A549 (cell line): ENCODE measurements at regions not wholly inside any gene's neighbourhood (a gene's known extent, or its start where the extent isn't known, plus 50 kb on each side); places are given as distances from the start of the nearest gene placed in this dataset.

Experiments
- ATAC-seq, 2 experiments: fragments of 200-7000 bp in 1 of 2; fragments of >200 bp in 1 of 2; cut with Nextera tagmentation in 1 of 2; cut with Tn5 transposase in 1 of 2; 3 replicates each; pipeline versions ENCODE4 v1.8.0 to v1.9.1; 2018 to 2020; ENCODE audit warnings: mild to moderate bottlenecking in 1 of 2, moderate library complexity in 1 of 2
- CTCF ChIA-PET: fragments of 300-600 bp; sonication (Branson Sonifier 250); formaldehyde crosslinking; extraction: SDS; loops from one replicate; lab custom pipeline; 2021; ENCODE audit warnings: antibody characterized with exemption, inconsistent platforms; lab: Yijun Ruan, JAX
- POLR2A ChIA-PET: fragments of 350-600 bp; formaldehyde crosslinking; extraction: SDS; loops from one replicate; lab custom pipeline; 2021; ENCODE audit warnings: antibody characterized with exemption, inconsistent platforms; lab: Yijun Ruan, JAX
- DNase-seq, 2 experiments: peaks; one replicate each; pipeline versions ENCODE4 v3.0.0 to v3.0.0-alpha.2; 2011 to 2016; ENCODE audit warnings: low read depth in 1 of 2, low spot score in 1 of 2
- FAIRE-seq: peaks from 2 replicates; lab custom pipeline; 2011; peaks lifted over from hg19 to GRCh38; lab: Jason Lieb, UNC
- H3K27ac ChIP-seq, 2 experiments: fragments of >200 bp; sonication (Bioruptor Twin); formaldehyde crosslinking; 3 replicates each; pipeline ENCODE4 v1.5.1; 2016 to 2017
- H3K4me1 ChIP-seq: fragments of >200 bp; sonication (Bioruptor Twin); formaldehyde crosslinking; 3 replicates; pipeline ENCODE4 v1.6.1; 2016
- H3K4me2 ChIP-seq: fragments of >200 bp; sonication (Bioruptor Twin); formaldehyde crosslinking; 3 replicates; pipeline ENCODE4 v1.6.1; 2016
- H3K4me3 ChIP-seq: fragments of >200 bp; sonication (Bioruptor Twin); formaldehyde crosslinking; 3 replicates; pipeline ENCODE4 v1.5.1; 2016
- H3K9me3 ChIP-seq: fragments of >200 bp; sonication (Bioruptor Twin); formaldehyde crosslinking; 3 replicates; pipeline ENCODE4 v1.6.1; 2016
- CBX8 ChIP-seq: fragments of 200-600 bp; sonication (generic); IDR thresholded peaks from 2 replicates; pipeline ENCODE4 v1.6.1; 2016
- CEBPB ChIP-seq, 2 experiments: fragments of >200 bp in 1 of 2; sonication (Bioruptor Twin) in 1 of 2; formaldehyde crosslinking in 1 of 2; IDR thresholded peaks; 2 replicates each; pipeline ENCODE4 v1.6.1; 2012 to 2016
- CHD2 ChIP-seq: fragments of 150-350 bp; IDR thresholded peaks from 2 replicates; pipeline ENCODE4 v1.6.1; 2014; ENCODE audit warnings: low read length; ENCODE audit not compliant: partially characterized antibody
- CHD4 ChIP-seq: fragments of 200-600 bp; sonication (generic); IDR thresholded peaks from 2 replicates; pipeline ENCODE4 v1.6.1; 2016; ENCODE audit warnings: antibody characterized with exemption, mild to moderate bottlenecking, borderline replicate concordance
- EHF ChIP-seq: fragments of 250-450 bp; sonication (Bioruptor Pico); IDR thresholded peaks from 2 replicates; pipeline ENCODE4 v1.5.0; 2020; ENCODE audit warnings: mild to moderate bottlenecking
- EP300 ChIP-seq, 2 experiments: fragments of >200 bp; sonication (Bioruptor Twin); formaldehyde crosslinking; IDR thresholded peaks; 2 replicates in 1 of 2; 3 replicates in 1 of 2; pipeline ENCODE4 v1.6.1; 2016 to 2017
- GATA3 ChIP-seq: IDR thresholded peaks from 2 replicates; pipeline ENCODE4 v1.6.1; 2012; ENCODE audit warnings: borderline replicate concordance
- HEYL ChIP-seq: fragments of 250-450 bp; sonication (Bioruptor Pico); IDR thresholded peaks from 2 replicates; pipeline ENCODE4 v1.8.0; 2021; ENCODE audit warnings: mild to moderate bottlenecking, moderate library complexity
- HOXA7 ChIP-seq: fragments of 250-450 bp; sonication (Bioruptor Pico); IDR thresholded peaks from 2 replicates; pipeline ENCODE4 v1.5.0; 2020; ENCODE audit warnings: mild to moderate bottlenecking, moderate library complexity
- JUN ChIP-seq, 2 experiments: fragments of >200 bp; sonication (Bioruptor Twin); formaldehyde crosslinking; IDR thresholded peaks; 2 replicates in 1 of 2; 3 replicates in 1 of 2; pipeline ENCODE4 v1.6.1; 2016 to 2017
- JUNB ChIP-seq: fragments of >200 bp; sonication (Bioruptor Twin); formaldehyde crosslinking; IDR thresholded peaks from 2 replicates; pipeline ENCODE4 v1.6.1; 2016
- KDM5A ChIP-seq: fragments of 200-600 bp; sonication (generic); IDR thresholded peaks from 2 replicates; pipeline ENCODE4 v1.6.1; 2016; ENCODE audit warnings: antibody characterized with exemption, mild to moderate bottlenecking
- MAZ ChIP-seq: fragments of 150-350 bp; IDR thresholded peaks from 2 replicates; pipeline ENCODE4 v1.6.1; 2014; ENCODE audit warnings: antibody characterized with exemption, low read depth, low read length, borderline replicate concordance
- NFE2L2 ChIP-seq: fragments of 150-350 bp; conservative IDR thresholded peaks from 2 replicates; pipeline ENCODE4 v1.6.1; 2014; ENCODE audit warnings: low read length
- NPAS2 ChIP-seq: fragments of 250-450 bp; sonication (Bioruptor Pico); IDR thresholded peaks from 2 replicates; pipeline ENCODE4 v1.8.0; 2022; ENCODE audit warnings: mild to moderate bottlenecking, moderate library complexity, borderline replicate concordance
- RCOR1 ChIP-seq: fragments of 150-350 bp; IDR thresholded peaks from 2 replicates; pipeline ENCODE4 v1.6.1; 2014; ENCODE audit warnings: antibody characterized with exemption, low read length, low read depth
- RNF2 ChIP-seq: fragments of 200-600 bp; sonication (generic); IDR thresholded peaks from 2 replicates; pipeline ENCODE4 v1.6.1; 2016; ENCODE audit warnings: low read depth, mild to moderate bottlenecking, antibody characterized with exemption, moderate library complexity, borderline replicate concordance
- SMC3 ChIP-seq: fragments of >200 bp; sonication (Bioruptor Twin); formaldehyde crosslinking; IDR thresholded peaks from 3 replicates; pipeline ENCODE4 v1.6.1; 2018; ENCODE audit warnings: inconsistent platforms
- SREBF2 ChIP-seq: fragments of 450-650 bp; IDR thresholded peaks from 2 replicates; pipeline ENCODE4 v1.6.1; 2014; ENCODE audit warnings: mild to moderate bottlenecking, moderate library complexity
- ZFP36 ChIP-seq: fragments of 450-650 bp; IDR thresholded peaks from 2 replicates; pipeline ENCODE4 v1.6.1; 2014; ENCODE audit warnings: borderline replicate concordance; ENCODE audit not compliant: partially characterized antibody
- WGBS: methylation state at CpG from one replicate; pipeline ENCODE4 v1.1.6; 2017; ENCODE audit errors: missing lambda C conversion rate; 5-methylcytosine and 5-hydroxymethylcytosine counted together
- TF ChIP-seq, protein P1 (sequence below): IDR thresholded peaks from 2 replicates; pipeline ENCODE4 v1.6.1; 2012
- TF ChIP-seq, protein P2 (sequence below): fragments of >200 bp; sonication (Bioruptor Twin); formaldehyde crosslinking; IDR thresholded peaks from 2 replicates; pipeline ENCODE4 v1.6.1; 2016
- TF ChIP-seq, protein P3 (sequence below): fragments of >200 bp; sonication (Bioruptor Twin); formaldehyde crosslinking; IDR thresholded peaks from 3 replicates; pipeline ENCODE4 v1.6.1; 2016
- TF ChIP-seq, protein P4 (sequence below): fragments of 150-350 bp; IDR thresholded peaks from 2 replicates; pipeline ENCODE4 v1.6.1; 2014; ENCODE audit warnings: low read depth, mild to moderate bottlenecking, low read length
- TF ChIP-seq, protein P5 (sequence below): fragments of 250-450 bp; sonication (Bioruptor Pico); IDR thresholded peaks from 2 replicates; pipeline ENCODE4 v1.5.0; 2020; ENCODE audit warnings: low read depth, mild to moderate bottlenecking, moderate library complexity

DNA sequence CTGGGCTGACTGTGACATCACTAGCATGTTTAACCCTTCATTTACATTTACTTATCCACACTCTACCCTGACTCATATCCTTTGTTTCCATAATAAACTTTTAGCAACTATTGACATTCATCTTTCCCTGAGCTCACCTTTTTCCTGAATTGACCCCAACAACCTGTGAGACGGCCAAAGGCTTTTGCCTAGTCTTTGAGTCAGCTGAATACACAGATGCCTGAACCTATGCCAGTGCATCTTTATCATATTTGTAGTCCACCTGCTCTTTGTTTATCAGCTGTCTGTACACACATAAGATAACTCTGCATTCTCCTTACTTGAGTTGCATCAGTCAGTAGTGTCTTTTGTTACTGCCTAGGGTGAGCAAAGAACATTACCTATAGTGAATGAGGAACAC, 128.5 kb upstream of the HMHB1 start (continued):
- TF ChIP-seq KDM5A (no peak), EP300 (IDR thresholded peaks at IDR 0.05) (peak; percentile 57 to 64; a peak in 2 of 5 replicates), NFE2L2 (no peak), CHD2 (no peak), NPAS2 (CRISPR knock-in tag) (no peak), GATA3 (peak; percentile 83), CBX8 (no peak), CEBPB (IDR thresholded peaks at IDR 0.05) (peak in 1 of 2 experiments; percentile 39; a peak in 1 of 4 replicates), JUNB (peak; percentile 71), CHD4 (no peak), SREBF2 (no peak), RNF2 (no peak), MAZ (no peak)
- TF ChIP-seq, protein P1, sequence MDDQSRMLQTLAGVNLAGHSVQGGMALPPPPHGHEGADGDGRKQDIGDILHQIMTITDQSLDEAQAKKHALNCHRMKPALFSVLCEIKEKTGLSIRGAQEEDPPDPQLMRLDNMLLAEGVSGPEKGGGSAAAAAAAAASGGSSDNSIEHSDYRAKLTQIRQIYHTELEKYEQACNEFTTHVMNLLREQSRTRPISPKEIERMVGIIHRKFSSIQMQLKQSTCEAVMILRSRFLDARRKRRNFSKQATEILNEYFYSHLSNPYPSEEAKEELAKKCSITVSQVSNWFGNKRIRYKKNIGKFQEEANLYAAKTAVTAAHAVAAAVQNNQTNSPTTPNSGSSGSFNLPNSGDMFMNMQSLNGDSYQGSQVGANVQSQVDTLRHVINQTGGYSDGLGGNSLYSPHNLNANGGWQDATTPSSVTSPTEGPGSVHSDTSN: peak; percentile 50; the same call in 1 of the 2 replicates
- TF ChIP-seq, protein P2, sequence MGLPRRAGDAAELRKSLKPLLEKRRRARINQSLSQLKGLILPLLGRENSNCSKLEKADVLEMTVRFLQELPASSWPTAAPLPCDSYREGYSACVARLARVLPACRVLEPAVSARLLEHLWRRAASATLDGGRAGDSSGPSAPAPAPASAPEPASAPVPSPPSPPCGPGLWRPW: no peak
- TF ChIP-seq, all 56 proteins: peak for 10

DNA sequence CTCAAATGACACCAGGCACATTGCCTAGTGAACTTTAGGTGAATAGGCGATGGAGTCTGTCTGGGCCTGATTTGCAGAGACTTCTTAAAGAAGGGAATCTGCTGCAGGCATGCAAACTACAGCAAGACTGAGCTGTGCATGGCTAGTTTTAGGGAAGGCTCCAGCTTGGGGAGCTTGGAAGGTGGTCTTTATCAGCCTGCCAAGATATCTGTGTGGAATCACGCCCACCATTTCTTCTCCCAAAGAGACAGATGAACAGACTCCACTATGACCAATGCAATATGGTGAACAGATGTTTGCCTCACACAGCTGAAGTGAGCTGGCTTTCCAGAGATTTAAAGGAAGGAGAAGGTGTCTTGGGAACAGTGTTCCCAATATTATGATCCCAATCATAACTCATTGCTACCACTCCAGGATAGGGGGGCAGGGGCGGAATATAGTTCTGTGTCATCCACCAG, 129.0 kb upstream of the HMHB1 start:
- Histone ChIP-seq H3K4me1 (peaks cover 55% of the 10 kb centered on the region), H3K27ac (peak overlapping the region; percentile 19 to 68; a peak in 5 of 6 replicates), H3K4me3 (no peak overlapping the region), H3K4me2 (peak overlapping the region; percentile 21; the same call in 2 of the 3 replicates), H3K9me3 (no peaks in the 10 kb centered on the region)
- ChIA-PET POLR2A (interaction anchor here (1.1 to 1.6 kb wide), 2 partner anchors 278 to 488 kb away, joined by 3 to 4 read pairs; partner anchors contain the start of genes KCTD16 and YIPF5), CTCF (interaction anchor here (1.0 to 1.2 kb wide), 2 partner anchors 286 to 761 kb away, joined by 3 to 4 read pairs; no protein-coding TSS in a partner anchor)
- peak; percentile 35 to 48; a peak in 4 of 6 replicates for ATAC-seq
- TF ChIP-seq HEYL (CRISPR knock-in tag): no peak
- TF ChIP-seq, protein P1: no peak
- TF ChIP-seq, protein P3, sequence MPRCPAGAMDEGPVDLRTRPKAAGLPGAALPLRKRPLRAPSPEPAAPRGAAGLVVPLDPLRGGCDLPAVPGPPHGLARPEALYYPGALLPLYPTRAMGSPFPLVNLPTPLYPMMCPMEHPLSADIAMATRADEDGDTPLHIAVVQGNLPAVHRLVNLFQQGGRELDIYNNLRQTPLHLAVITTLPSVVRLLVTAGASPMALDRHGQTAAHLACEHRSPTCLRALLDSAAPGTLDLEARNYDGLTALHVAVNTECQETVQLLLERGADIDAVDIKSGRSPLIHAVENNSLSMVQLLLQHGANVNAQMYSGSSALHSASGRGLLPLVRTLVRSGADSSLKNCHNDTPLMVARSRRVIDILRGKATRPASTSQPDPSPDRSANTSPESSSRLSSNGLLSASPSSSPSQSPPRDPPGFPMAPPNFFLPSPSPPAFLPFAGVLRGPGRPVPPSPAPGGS: no peak
- TF ChIP-seq RCOR1: no peak
- TF ChIP-seq NFE2L2: no peak
- TF ChIP-seq ZFP36: no peak
- FAIRE-seq: no peak
- WGBS: 70% methylated on average over 3 of the region's 3 CpGs
- no peak for DNase-seq

DNA sequence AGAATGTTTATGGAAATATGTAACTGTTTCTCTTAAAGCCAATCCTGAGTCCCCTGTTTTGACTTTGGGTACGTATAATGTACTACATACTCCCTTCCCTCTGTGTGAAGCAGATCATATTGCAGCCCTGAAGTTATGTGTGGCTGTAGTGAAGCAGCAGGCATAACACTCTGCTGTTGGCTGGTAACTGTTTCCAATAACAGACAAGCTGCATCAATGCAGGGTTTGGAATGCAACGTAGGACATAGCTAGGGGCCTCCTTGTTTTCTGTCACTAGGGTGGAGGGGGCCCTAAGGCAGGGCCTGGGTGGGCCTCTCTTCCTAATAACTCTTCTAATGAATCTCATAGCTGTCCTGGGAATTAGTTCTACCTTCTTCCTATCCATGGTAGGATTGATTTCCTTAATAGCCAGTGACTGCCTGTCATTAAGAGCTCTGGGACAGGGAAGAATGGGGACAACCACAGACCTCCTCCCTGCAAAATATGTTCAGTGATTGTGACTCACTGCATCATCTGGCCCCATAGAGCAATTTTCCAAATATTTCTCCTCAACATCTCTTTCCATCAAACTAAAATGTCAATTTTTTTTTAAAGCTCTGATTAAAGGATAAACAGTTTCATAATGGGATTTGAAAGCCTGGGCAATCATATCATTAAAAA, 129.6 kb upstream of the HMHB1 start:
- ATAC-seq: peak; percentile 31 to 49; a peak in 4 of 6 replicates
- H3K4me2 ChIP-seq: peak overlapping the region; percentile 21; the same call in 1 of the 3 replicates

More for the DNA sequence above, 129.6 kb upstream of the HMHB1 start:
- CTCF ChIA-PET: interaction anchor here (0.9 to 1.2 kb wide), 5 partner anchors 27 to 760 kb away, joined by 3 to 4 read pairs (median 3); no protein-coding TSS in a partner anchor
- no peaks in the 10 kb centered on the region for H3K9me3 ChIP-seq
- no peak for FAIRE-seq
- no peak for TF ChIP-seq JUN (IDR thresholded peaks at IDR 0.05)
- TF ChIP-seq HOXA7 (CRISPR knock-in tag): no peak
- TF ChIP-seq EHF (CRISPR knock-in tag): no peak
- TF ChIP-seq, protein P4, sequence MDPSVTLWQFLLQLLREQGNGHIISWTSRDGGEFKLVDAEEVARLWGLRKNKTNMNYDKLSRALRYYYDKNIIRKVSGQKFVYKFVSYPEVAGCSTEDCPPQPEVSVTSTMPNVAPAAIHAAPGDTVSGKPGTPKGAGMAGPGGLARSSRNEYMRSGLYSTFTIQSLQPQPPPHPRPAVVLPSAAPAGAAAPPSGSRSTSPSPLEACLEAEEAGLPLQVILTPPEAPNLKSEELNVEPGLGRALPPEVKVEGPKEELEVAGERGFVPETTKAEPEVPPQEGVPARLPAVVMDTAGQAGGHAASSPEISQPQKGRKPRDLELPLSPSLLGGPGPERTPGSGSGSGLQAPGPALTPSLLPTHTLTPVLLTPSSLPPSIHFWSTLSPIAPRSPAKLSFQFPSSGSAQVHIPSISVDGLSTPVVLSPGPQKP: no peak
- no peak for TF ChIP-seq SMC3
- TF ChIP-seq GATA3: no peak
- TF ChIP-seq, protein P5, sequence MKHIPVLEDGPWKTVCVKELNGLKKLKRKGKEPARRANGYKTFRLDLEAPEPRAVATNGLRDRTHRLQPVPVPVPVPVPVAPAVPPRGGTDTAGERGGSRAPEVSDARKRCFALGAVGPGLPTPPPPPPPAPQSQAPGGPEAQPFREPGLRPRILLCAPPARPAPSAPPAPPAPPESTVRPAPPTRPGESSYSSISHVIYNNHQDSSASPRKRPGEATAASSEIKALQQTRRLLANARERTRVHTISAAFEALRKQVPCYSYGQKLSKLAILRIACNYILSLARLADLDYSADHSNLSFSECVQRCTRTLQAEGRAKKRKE (CRISPR knock-in tag): no peak
- no peak for TF ChIP-seq CEBPB (IDR thresholded peaks at IDR 0.05)
- TF ChIP-seq, all 56 proteins: peak for 0
- DNase-seq: peak in 1 of 2 experiments; percentile 32
- Histone ChIP-seq H3K27ac (peak overlapping the region; percentile 32 to 68; a peak in 4 of 6 replicates), H3K4me1 (peaks cover 55% of the 10 kb centered on the region), H3K4me3 (no peak overlapping the region)
- 68% methylated on average over 2 of the region's 2 CpGs for WGBS
- POLR2A ChIA-PET: interaction anchor here (1.1 to 1.6 kb wide), 2 partner anchors 278 to 488 kb away, joined by 3 to 4 read pairs; partner anchors contain the start of genes KCTD16 and YIPF5
